ENCODE measurements at regions not wholly inside any gene's neighbourhood (a gene's known extent, or its start where the extent isn't known, plus 50 kb on each side); places are given as distances from the start of the nearest gene placed in this dataset.
"Not testable (repeated sequence)": the region's sequence is repeated elsewhere in the genome, so short reads cannot be mapped to it uniquely, and the experiment has no call there.

DNA sequence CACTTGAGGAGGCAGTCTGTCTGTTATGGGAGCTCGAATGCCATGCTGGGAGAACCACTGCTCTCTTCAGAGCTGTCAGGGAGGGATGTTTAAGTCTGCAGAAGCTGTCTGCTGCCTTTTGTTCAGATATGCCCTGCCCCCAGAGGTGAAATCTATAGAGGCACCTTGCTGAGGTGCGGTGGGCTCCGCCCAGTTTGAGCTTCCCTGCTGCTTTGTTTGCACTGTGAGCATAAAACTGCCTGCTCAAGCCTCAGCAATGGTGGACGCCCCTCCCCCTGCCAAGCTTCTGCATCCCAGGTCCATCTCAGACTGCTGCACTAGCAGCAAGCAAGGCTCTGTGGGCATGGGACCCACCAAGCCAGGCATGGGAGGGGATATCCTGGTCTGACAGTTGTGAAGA lies 247.5 kb downstream of the LMX1A start:
- Histone ChIP-seq H3K79me2 (replicated peaks; ENCODE audit: insufficient read depth, low read length) (no peaks in the 10 kb centered on the region), H3K9ac (ENCODE audit: low read length) (no peak overlapping the region), H3K9me3 (ENCODE audit: low read length) (no peaks in the 10 kb centered on the region), H2AFZ (ENCODE audit: low read depth, low read length) (no peak overlapping the region), H3K27me3 (ENCODE audit: insufficient read depth, low read depth, low read length) (no peaks in the 10 kb centered on the region), H3K36me3 (ENCODE audit: insufficient read depth, low read length) (no peaks in the 10 kb centered on the region), H3F3A (ENCODE audit: insufficient read depth, low read length, poor library complexity, severe bottlenecking) (no peaks in the 10 kb centered on the region), H3K27ac (ENCODE audit: low read length) (no peak overlapping the region), H3K4me3 (ENCODE audit: low read length) (no peak overlapping the region), H4K20me1 (ENCODE audit: insufficient read depth) (no peaks in the 10 kb centered on the region), H3K9me2 (ENCODE audit: insufficient read depth, low read length) (no peaks in the 10 kb centered on the region), H3K4me2 (ENCODE audit: low read length) (no peak overlapping the region)
- TF ChIP-seq MXI1 (conservative IDR thresholded peaks at IDR 0.05; ENCODE audit: poor library complexity, severe bottlenecking), result no peak
- no peak for TF ChIP-seq EZH2 (IDR thresholded peaks at IDR 0.05; ENCODE audit: borderline replicate concordance, insufficient read depth, low read length, poor library complexity, severe bottlenecking)
- TF ChIP-seq TAF1 (IDR thresholded peaks at IDR 0.05; ENCODE audit: low read depth), result no peak
- no peak for TF ChIP-seq POLR2AphosphoS5 (IDR thresholded peaks at IDR 0.05)
- TF ChIP-seq, protein P1, sequence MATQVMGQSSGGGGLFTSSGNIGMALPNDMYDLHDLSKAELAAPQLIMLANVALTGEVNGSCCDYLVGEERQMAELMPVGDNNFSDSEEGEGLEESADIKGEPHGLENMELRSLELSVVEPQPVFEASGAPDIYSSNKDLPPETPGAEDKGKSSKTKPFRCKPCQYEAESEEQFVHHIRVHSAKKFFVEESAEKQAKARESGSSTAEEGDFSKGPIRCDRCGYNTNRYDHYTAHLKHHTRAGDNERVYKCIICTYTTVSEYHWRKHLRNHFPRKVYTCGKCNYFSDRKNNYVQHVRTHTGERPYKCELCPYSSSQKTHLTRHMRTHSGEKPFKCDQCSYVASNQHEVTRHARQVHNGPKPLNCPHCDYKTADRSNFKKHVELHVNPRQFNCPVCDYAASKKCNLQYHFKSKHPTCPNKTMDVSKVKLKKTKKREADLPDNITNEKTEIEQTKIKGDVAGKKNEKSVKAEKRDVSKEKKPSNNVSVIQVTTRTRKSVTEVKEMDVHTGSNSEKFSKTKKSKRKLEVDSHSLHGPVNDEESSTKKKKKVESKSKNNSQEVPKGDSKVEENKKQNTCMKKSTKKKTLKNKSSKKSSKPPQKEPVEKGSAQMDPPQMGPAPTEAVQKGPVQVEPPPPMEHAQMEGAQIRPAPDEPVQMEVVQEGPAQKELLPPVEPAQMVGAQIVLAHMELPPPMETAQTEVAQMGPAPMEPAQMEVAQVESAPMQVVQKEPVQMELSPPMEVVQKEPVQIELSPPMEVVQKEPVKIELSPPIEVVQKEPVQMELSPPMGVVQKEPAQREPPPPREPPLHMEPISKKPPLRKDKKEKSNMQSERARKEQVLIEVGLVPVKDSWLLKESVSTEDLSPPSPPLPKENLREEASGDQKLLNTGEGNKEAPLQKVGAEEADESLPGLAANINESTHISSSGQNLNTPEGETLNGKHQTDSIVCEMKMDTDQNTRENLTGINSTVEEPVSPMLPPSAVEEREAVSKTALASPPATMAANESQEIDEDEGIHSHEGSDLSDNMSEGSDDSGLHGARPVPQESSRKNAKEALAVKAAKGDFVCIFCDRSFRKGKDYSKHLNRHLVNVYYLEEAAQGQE (IDR thresholded peaks at IDR 0.05; ENCODE audit: borderline replicate concordance), result no peak
- TF ChIP-seq, protein P2, sequence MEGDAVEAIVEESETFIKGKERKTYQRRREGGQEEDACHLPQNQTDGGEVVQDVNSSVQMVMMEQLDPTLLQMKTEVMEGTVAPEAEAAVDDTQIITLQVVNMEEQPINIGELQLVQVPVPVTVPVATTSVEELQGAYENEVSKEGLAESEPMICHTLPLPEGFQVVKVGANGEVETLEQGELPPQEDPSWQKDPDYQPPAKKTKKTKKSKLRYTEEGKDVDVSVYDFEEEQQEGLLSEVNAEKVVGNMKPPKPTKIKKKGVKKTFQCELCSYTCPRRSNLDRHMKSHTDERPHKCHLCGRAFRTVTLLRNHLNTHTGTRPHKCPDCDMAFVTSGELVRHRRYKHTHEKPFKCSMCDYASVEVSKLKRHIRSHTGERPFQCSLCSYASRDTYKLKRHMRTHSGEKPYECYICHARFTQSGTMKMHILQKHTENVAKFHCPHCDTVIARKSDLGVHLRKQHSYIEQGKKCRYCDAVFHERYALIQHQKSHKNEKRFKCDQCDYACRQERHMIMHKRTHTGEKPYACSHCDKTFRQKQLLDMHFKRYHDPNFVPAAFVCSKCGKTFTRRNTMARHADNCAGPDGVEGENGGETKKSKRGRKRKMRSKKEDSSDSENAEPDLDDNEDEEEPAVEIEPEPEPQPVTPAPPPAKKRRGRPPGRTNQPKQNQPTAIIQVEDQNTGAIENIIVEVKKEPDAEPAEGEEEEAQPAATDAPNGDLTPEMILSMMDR (IDR thresholded peaks at IDR 0.05; ENCODE audit: poor library complexity, severe bottlenecking), result no peak
- no peak for TF ChIP-seq SMC3 (conservative IDR thresholded peaks at IDR 0.05; ENCODE audit: poor library complexity)

DNA sequence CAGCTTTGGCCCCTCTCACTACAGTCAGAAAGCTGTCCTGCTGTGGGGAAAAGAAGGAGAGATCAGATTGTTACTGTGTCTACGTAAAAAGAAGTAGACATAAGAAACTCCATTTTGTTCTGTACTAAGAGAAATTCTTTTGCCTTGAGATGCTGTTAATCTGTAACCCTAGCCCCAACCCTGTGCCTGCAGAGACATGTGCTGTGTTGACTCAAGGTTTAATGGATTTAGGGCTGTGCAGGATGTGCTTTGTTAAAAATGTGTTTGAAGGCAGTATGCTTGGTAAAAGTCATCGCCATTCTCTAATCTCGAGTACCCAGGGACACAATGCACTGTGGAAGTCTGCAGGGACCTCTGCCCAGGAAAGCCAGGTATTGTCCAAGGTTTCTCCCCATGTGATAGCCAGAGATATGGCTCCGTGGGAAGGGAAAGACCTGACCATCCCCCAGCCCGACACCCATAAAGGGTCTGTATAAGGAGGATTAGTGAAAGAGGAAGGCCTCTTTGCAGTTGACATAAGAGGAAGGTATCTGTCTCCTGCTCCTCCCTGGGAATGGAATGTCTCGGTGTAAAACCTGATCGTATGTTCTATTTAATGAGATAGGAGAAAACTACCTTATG lies 263.9 kb downstream of the LMX1A start:
- not testable (repeated sequence) for H3K36me3 ChIP-seq (ENCODE audit: insufficient read depth, low read length); H3K79me2 ChIP-seq (replicated peaks; ENCODE audit: insufficient read depth, low read length); H2AFZ ChIP-seq (ENCODE audit: low read depth, low read length); H3K9ac ChIP-seq (ENCODE audit: low read length); H3K4me3 ChIP-seq (ENCODE audit: low read length); H3K27me3 ChIP-seq (ENCODE audit: insufficient read depth, low read depth, low read length); H3F3A ChIP-seq (ENCODE audit: insufficient read depth, low read length, poor library complexity, severe bottlenecking); H4K20me1 ChIP-seq (ENCODE audit: insufficient read depth); H3K27ac ChIP-seq (ENCODE audit: low read length); H3K9me2 ChIP-seq (ENCODE audit: insufficient read depth, low read length); H3K4me2 ChIP-seq (ENCODE audit: low read length)
- peaks cover 10% of the 10 kb centered on the region for H3K9me3 ChIP-seq (ENCODE audit: low read length)

DNA sequence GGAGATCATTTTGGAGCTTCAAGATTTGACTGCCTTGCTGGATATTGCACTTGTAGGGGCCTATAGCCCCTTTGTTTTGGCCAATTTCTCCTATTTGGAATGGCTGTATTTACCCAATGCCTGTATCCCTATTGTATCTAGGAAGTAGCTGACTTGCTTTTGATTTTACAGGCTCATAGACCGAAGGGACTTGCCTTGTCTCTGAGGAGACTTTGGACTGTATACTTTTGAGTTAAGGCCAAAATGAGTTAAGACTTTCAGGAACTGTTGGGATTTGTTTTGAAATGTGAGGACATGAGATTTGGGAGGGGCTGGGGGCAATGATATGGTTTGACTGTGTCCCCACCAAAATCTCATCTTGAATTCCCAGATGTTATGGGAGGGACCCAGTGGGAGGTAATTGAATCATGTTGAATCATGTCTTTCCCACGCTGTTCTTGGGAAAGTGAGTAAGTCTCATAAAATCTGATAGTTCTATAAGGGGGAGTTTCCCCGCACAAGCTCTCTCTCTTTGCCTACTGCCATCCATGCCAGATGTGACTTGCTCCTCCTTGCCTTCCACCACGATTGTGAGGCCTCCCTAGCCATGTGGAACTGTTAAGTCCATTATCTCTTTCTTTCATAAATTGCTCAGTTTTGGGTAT lies 276.1 kb downstream of the LMX1A start:
- Histone ChIP-seq H3K27me3 (ENCODE audit: insufficient read depth, low read depth, low read length) (no peaks in the 10 kb centered on the region), H3K9ac (ENCODE audit: low read length) (no peak overlapping the region), H3K9me3 (ENCODE audit: low read length) (no peaks in the 10 kb centered on the region), H3F3A (ENCODE audit: insufficient read depth, low read length, poor library complexity, severe bottlenecking) (no peaks in the 10 kb centered on the region), H2AFZ (ENCODE audit: low read depth, low read length) (no peak overlapping the region), H3K79me2 (replicated peaks; ENCODE audit: insufficient read depth, low read length) (no peaks in the 10 kb centered on the region), H3K27ac (ENCODE audit: low read length) (no peak overlapping the region), H3K4me2 (ENCODE audit: low read length) (no peak overlapping the region), H3K4me3 (ENCODE audit: low read length) (no peak overlapping the region), H4K20me1 (ENCODE audit: insufficient read depth) (no peaks in the 10 kb centered on the region), H3K36me3 (ENCODE audit: insufficient read depth, low read length) (no peaks in the 10 kb centered on the region), H3K9me2 (ENCODE audit: insufficient read depth, low read length) (no peaks in the 10 kb centered on the region)
- TF ChIP-seq MXI1 (conservative IDR thresholded peaks at IDR 0.05; ENCODE audit: poor library complexity, severe bottlenecking), result no peak
- TF ChIP-seq POLR2AphosphoS5 (IDR thresholded peaks at IDR 0.05), result no peak
- TF ChIP-seq TAF1 (IDR thresholded peaks at IDR 0.05; ENCODE audit: low read depth), result no peak
- no peak for TF ChIP-seq RAD21 (conservative IDR thresholded peaks at IDR 0.05)
- TF ChIP-seq EP300 (conservative IDR thresholded peaks at IDR 0.05; ENCODE audit: poor library complexity, severe bottlenecking), result no peak
- TF ChIP-seq, protein P1 (IDR thresholded peaks at IDR 0.05; ENCODE audit: borderline replicate concordance), result no peak
- TF ChIP-seq, protein P2 (IDR thresholded peaks at IDR 0.05; ENCODE audit: poor library complexity, severe bottlenecking), result no peak
- TF ChIP-seq EZH2 (IDR thresholded peaks at IDR 0.05; ENCODE audit: borderline replicate concordance, insufficient read depth, low read length, poor library complexity, severe bottlenecking), result no peak
- no peak for TF ChIP-seq SMC3 (conservative IDR thresholded peaks at IDR 0.05; ENCODE audit: poor library complexity)
